Fibroblast of skin of back (primary cell): ENCODE measurements at regions not wholly inside any gene's neighbourhood (a gene's known extent, or its start where the extent isn't known, plus 50 kb on each side); places are given as distances from the start of the nearest gene placed in this dataset.
"Not testable (repeated sequence)": the region's sequence is repeated elsewhere in the genome, so short reads cannot be mapped to it uniquely, and the experiment has no call there.

Source experiments
- DNase-seq: peaks from one replicate; pipeline ENCODE4 v3.0.0-alpha.2; 2013

GRCh38 chr12:17215759-17216570, 610.0 kb upstream of the LMO3 start:
- no peak for DNase-seq

- DNase-seq = no peak
These were observed 609.0 kb upstream of the LMO3 start for GRCh38 chr12:17214929-17215328.

GRCh38 chr12:17206553-17206952, 600.6 kb upstream of the LMO3 start:
- DNase-seq = no peak

GRCh38 chr12:17204289-17205054, 598.5 kb upstream of the LMO3 start:
- DNase-seq = no peak

- DNase-seq = no peak
These were observed 597.5 kb upstream of the LMO3 start for GRCh38 chr12:17203497-17203896.

GRCh38 chr12:17197971-17198370, 592.0 kb upstream of the LMO3 start:
- DNase-seq = no peak

GRCh38 chr12:17192721-17193120, 586.8 kb upstream of the LMO3 start:
- DNase-seq = no peak

- DNase-seq = no peak
These were observed 563.9 kb upstream of the LMO3 start for GRCh38 chr12:17169726-17170471.

- no peak for DNase-seq
These were observed 553.7 kb upstream of the LMO3 start for GRCh38 chr12:17159506-17160300.

GRCh38 chr12:17158201-17158600, 552.2 kb upstream of the LMO3 start:
- no peak for DNase-seq

GRCh38 chr12:17151917-17152316, 546.0 kb upstream of the LMO3 start:
- DNase-seq = no peak

GRCh38 chr12:17148706-17149105, 542.7 kb upstream of the LMO3 start:
- DNase-seq = no peak

GRCh38 chr12:17142856-17143255, 536.9 kb upstream of the LMO3 start:
- DNase-seq = no peak

GRCh38 chr12:17139931-17140330, 534.0 kb upstream of the LMO3 start:
- no peak for DNase-seq

- no peak for DNase-seq
These were observed 531.4 kb upstream of the LMO3 start for GRCh38 chr12:17137396-17137795.

- no peak for DNase-seq
These were observed 528.4 kb upstream of the LMO3 start for GRCh38 chr12:17134315-17134714.

GRCh38 chr12:17132336-17132735, 526.4 kb upstream of the LMO3 start:
- no peak for DNase-seq

- DNase-seq = not testable (repeated sequence)
These were observed 510.6 kb upstream of the LMO3 start for GRCh38 chr12:17116538-17116937.

- DNase-seq = no peak
These were observed 504.4 kb upstream of the LMO3 start for GRCh38 chr12:17110316-17110715.

GRCh38 chr12:17108877-17109541, 503.0 kb upstream of the LMO3 start:
- no peak for DNase-seq

- no peak for DNase-seq
These were observed 498.8 kb upstream of the LMO3 start for GRCh38 chr12:17104801-17105200.

- DNase-seq = peak; percentile 0
These were observed 491.7 kb upstream of the LMO3 start for GRCh38 chr12:17097674-17098073.
